Stimulated activated memory B cell treated with anti-CD40 and anti-IgM and Interleukin-4, amounts not matched to agents 10 μg/mL and 1 μg/mL and 100 μg/mL, for 72 hours (primary cell): ENCODE measurements at regions not wholly inside any gene's neighbourhood (a gene's known extent, or its start where the extent isn't known, plus 50 kb on each side); places are given as distances from the start of the nearest gene placed in this dataset.

Source experiments
- ATAC-seq: fragments of 150-1000 bp; cut with Tn5 transposase; 2 replicates; pipeline ENCODE4 v1.10.0; 2021
- H3K27ac Mint-ChIP-seq: one replicate; pipeline ENCODE4 v1.8.0; 2022; ENCODE audit warnings: mild to moderate bottlenecking, mixed read lengths
- H3K27me3 Mint-ChIP-seq: one replicate; pipeline ENCODE4 v1.8.0; 2022; ENCODE audit warnings: mixed read lengths
- H3K36me3 Mint-ChIP-seq: one replicate; pipeline ENCODE4 v1.8.0; 2022; ENCODE audit warnings: mixed read lengths
- H3K4me1 Mint-ChIP-seq: one replicate; pipeline ENCODE4 v1.8.0; 2022; ENCODE audit warnings: mixed read lengths
- H3K4me3 Mint-ChIP-seq: one replicate; pipeline ENCODE4 v1.8.0; 2022; ENCODE audit warnings: mild to moderate bottlenecking, moderate library complexity, mixed read lengths
- H3K9me3 Mint-ChIP-seq: one replicate; pipeline ENCODE4 v1.8.0; 2022; ENCODE audit warnings: mixed read lengths

DNA sequence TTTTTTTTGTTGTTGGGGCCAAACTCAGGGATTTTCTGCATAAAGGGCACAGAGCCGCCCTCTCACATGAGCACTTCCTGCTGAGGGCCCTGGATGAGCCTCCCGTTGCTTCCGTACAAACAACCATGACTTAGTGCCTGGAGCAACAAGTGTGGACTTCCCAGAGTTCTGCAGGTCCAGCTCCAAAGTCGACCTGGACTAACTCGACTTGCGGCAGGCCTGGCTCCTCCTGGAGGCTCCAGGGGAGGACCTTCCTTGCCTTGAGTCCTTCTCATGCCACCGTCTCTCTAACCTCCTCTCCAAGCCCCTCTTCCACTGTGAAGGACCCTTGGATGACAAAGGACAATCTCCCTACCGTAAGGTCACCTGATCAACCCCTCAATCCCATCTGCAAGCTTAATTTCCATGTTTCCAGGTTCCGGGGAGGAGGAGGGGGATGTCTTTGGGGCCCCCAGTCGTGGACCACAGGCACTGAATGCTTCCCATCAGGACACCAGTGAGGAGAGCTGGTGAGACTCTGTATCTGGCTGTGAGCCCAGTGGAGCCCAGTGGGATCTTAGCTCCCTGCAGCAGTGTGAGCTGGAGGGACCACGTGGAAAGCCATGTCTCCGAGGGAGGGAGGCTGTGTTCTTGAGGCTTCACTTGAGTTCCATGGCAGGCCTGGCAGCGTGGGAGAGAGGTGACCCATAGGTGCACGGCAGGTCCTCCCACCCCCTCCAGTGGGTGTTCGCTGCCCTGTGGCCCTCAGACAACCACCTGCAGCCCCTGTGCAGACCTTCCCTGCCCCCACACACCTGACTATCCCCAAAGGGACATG, 199.5 kb upstream of the PPP2R2D start:
- Mint-ChIP-seq H3K27me3 (peaks cover 8% of the 10 kb centered on the region), H3K27ac (no peak overlapping the region), H3K4me1 (no peaks in the 10 kb centered on the region), H3K4me3 (no peak overlapping the region), H3K9me3 (peaks cover under 1% of the 10 kb centered on the region), H3K36me3 (no peaks in the 10 kb centered on the region)
- ATAC-seq: no peak

GRCh38 chr10:131702531-131703356, 198.1 kb upstream of the PPP2R2D start:
- Mint-ChIP-seq H3K9me3 (peaks cover 5% of the 10 kb centered on the region), H3K27ac (no peak overlapping the region), H3K4me3 (no peak overlapping the region), H3K4me1 (no peaks in the 10 kb centered on the region), H3K27me3 (peaks cover 8% of the 10 kb centered on the region), H3K36me3 (no peaks in the 10 kb centered on the region)
- no peak for ATAC-seq

DNA sequence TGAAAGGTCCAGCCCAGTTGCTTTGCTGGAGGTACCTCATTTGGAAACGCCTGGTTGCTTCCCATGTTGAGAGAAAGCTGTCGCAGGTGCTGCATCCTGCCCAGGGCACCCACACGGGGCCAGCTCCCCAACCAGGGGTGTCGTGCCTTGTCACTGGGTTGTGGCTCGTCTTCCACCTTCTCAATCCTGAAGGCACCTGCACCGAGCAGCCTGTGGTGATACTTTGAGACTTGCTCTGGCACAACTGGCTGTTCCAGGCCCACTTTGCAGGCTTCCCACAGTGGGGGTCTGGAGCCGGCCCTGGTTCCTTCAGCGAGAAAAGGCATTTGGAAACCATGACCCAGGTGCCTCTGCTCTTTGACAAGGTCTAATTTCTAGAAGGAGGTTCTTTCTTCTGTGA, 197.3 kb upstream of the PPP2R2D start:
- Mint-ChIP-seq H3K4me3 (no peak overlapping the region), H3K4me1 (no peaks in the 10 kb centered on the region), H3K27me3 (peaks cover 8% of the 10 kb centered on the region), H3K27ac (no peak overlapping the region), H3K36me3 (no peaks in the 10 kb centered on the region), H3K9me3 (peaks cover 5% of the 10 kb centered on the region)
- ATAC-seq: no peak

DNA sequence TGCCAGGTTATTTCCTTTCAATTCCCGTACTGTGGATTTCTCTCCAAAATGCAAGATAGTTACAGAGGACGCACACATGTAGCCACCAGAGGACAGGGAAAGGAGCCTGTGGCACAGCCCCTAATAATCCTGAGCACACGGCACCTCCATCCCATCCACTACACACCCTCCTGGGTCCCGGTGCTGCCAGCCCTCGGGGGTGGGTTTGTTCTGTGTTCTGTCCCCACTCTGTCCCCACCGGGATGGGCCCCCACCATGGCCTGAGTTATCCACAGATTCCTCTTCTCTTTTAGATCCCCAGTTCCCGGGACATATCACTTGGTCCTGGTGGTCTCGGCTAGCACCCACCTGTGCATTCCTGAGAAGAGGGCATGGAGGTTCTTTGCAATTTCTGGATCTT, 196.9 kb upstream of the PPP2R2D start:
- no peak for ATAC-seq
- H3K9me3 Mint-ChIP-seq: peaks cover 5% of the 10 kb centered on the region
- H3K36me3 Mint-ChIP-seq: no peaks in the 10 kb centered on the region
- H3K27ac Mint-ChIP-seq: no peak overlapping the region
- no peak overlapping the region for H3K4me3 Mint-ChIP-seq
- no peaks in the 10 kb centered on the region for H3K4me1 Mint-ChIP-seq
- H3K27me3 Mint-ChIP-seq: peaks cover 8% of the 10 kb centered on the region

- ATAC-seq: no peak
- peaks cover 8% of the 10 kb centered on the region for H3K27me3 Mint-ChIP-seq
- H3K9me3 Mint-ChIP-seq: peaks cover 11% of the 10 kb centered on the region
- H3K36me3 Mint-ChIP-seq: no peaks in the 10 kb centered on the region
- no peaks in the 10 kb centered on the region for H3K4me1 Mint-ChIP-seq
- no peak overlapping the region for H3K27ac Mint-ChIP-seq
- H3K4me3 Mint-ChIP-seq: no peak overlapping the region
Observed at GRCh38 chr10:131706476-131706875, 194.3 kb upstream of the PPP2R2D start.

- Mint-ChIP-seq H3K9me3 (peaks cover 11% of the 10 kb centered on the region), H3K27ac (no peak overlapping the region), H3K4me1 (no peaks in the 10 kb centered on the region), H3K4me3 (no peak overlapping the region), H3K27me3 (peaks cover 8% of the 10 kb centered on the region), H3K36me3 (no peaks in the 10 kb centered on the region)
- no peak for ATAC-seq
Observed at GRCh38 chr10:131706952-131707351, 193.9 kb upstream of the PPP2R2D start.

GRCh38 chr10:131708225-131708880, 192.5 kb upstream of the PPP2R2D start:
- Mint-ChIP-seq H3K27ac (no peak overlapping the region), H3K27me3 (peaks cover 3% of the 10 kb centered on the region), H3K9me3 (peaks cover 11% of the 10 kb centered on the region), H3K4me1 (no peaks in the 10 kb centered on the region), H3K36me3 (no peaks in the 10 kb centered on the region), H3K4me3 (no peak overlapping the region)
- ATAC-seq: no peak

DNA sequence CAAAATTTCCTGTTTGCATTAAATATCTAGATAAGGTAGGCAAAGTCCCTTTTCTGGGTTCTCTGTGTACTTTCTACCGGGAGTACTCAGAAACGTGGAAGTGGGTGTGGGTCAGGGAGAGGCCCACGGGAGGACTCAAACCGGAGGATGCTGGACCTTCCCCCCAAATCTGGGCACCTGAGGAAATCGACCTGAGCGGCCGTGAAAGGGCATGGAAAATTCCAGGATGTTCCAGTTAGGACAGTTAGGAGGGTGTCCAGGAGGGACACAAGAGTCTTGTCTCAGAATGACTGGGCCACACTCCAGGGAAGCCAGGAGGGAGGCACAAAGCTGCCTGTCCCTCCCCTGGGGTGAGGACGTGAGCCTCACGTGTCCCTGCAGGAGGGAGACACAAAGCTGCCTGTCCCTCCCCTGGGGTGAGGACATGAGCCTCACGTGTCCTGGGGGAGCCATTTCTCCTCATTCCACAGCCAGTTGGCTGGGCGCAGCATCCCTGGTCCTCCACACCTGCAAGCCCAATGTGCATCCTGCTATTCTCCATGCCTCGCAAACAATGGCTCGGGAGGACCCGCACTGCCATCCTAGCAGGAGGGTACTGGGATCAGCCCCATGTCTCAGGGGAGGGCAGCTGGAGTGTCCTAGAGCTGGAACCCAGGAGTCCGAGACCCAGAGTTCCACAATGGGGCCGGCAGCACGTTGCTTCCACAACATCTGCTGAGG, 190.5 kb upstream of the PPP2R2D start:
- Mint-ChIP-seq H3K4me1 (no peaks in the 10 kb centered on the region), H3K9me3 (peaks cover 11% of the 10 kb centered on the region), H3K4me3 (no peak overlapping the region), H3K27me3 (no peaks in the 10 kb centered on the region), H3K36me3 (no peaks in the 10 kb centered on the region), H3K27ac (no peak overlapping the region)
- ATAC-seq: peak; percentile 32

DNA sequence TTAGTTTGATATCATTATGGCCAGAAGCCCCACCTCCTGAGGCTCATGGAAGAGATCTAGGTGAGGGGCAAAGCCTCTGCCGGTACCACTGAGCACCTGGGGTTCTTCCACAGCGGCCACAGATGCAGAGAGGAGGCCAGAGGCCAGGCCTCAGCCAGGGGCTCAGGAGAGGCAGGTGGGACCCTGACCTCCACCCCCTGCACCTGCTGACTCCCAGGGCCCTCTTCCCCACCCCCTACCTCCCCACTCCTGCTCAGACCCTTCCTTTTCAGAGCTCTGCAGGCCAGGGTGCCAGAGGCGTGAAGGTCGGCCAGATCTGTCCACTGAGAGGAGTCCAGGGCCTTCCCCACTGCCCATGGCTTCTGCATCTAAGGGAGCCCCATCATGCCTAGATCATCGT, 178.7 kb upstream of the PPP2R2D start:
- no peak overlapping the region for H3K27ac Mint-ChIP-seq
- no peak for ATAC-seq
- H3K36me3 Mint-ChIP-seq: no peaks in the 10 kb centered on the region
- peaks cover 5% of the 10 kb centered on the region for H3K9me3 Mint-ChIP-seq
- peaks cover 16% of the 10 kb centered on the region for H3K27me3 Mint-ChIP-seq
- no peaks in the 10 kb centered on the region for H3K4me1 Mint-ChIP-seq
- H3K4me3 Mint-ChIP-seq: no peak overlapping the region

DNA sequence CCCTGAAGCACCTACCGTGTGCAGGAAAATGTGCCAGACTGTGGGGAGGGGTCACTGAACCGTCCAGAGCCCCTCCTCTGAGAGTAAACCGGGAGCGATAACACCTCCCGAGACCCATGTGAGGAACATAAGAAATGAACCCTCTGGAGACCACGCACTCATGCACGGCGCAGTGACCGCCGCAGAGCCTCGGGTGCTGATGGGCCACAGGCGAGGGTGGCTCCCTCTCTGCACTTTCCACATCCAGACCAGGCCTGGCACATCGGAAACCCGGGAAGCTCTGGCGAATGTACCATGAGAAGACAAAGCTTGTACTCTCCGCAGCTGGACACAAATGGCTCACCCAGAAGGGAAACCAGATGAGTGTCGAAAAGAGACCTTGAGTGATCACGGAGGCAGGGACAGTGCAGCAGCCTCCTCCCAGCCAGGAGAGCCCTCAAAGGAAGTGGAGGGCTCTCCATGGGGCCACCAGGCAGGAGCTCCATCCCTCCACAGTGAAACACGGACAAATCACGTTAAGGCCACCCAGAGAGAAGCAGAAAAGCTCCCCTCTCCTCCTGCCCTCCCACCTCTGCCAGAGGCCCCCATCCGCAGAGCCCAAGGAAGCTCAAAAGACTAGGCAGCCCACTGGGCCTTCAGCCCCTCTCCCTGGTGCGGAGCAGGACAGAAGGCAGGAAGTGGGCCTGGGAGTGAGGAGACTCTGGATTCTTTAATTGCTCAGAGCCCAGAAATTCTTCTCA, 178.1 kb upstream of the PPP2R2D start:
- H3K27me3 Mint-ChIP-seq: peaks cover 20% of the 10 kb centered on the region
- H3K36me3 Mint-ChIP-seq: no peaks in the 10 kb centered on the region
- H3K27ac Mint-ChIP-seq: no peak overlapping the region
- H3K4me1 Mint-ChIP-seq: no peaks in the 10 kb centered on the region
- ATAC-seq: no peak
- peaks cover 5% of the 10 kb centered on the region for H3K9me3 Mint-ChIP-seq
- H3K4me3 Mint-ChIP-seq: no peak overlapping the region

DNA sequence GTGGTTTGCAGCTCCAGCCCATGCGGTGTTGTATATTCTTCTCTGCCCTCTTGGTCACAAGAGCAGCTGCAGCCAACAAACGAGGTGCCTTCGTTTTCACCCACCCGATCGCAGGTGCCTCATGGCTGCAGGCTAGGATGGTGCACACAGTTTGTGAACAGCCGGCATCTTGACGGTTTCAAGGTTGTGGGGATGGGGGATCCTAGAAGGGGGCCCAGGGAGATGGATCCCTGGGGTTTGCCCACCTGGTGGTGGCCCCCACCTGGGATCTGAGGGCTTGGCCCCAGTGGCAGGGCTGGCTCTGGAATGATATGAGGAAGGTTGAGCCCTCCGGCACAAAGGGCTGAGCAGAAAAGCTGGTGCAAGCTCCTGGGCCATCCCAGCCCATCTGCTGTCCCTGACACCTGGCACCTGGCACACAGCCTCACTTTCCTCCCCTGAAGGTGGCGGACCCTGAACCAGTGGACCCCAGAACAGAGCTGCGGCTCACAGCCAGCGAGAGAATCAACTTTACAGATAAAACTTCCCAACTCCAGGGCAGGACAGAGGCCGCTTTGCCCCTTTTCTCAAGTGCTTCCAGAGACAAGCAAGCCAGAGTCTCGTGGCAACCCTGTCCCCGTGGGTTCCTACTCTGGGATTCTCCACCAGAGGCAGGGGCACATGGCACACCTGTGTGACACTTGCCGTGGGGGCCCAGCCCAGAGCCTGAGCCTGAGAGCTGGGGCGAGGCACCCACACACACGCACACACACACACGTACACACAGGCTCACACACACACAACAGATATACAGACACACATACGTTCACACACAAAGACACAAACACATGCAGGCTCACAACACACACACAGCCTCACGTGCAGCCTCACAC, 177.3 kb upstream of the PPP2R2D start:
- Mint-ChIP-seq H3K4me1 (no peaks in the 10 kb centered on the region), H3K27me3 (peaks cover 20% of the 10 kb centered on the region), H3K36me3 (no peaks in the 10 kb centered on the region), H3K9me3 (peaks cover 3% of the 10 kb centered on the region), H3K4me3 (no peak overlapping the region), H3K27ac (no peak overlapping the region)
- no peak for ATAC-seq

DNA sequence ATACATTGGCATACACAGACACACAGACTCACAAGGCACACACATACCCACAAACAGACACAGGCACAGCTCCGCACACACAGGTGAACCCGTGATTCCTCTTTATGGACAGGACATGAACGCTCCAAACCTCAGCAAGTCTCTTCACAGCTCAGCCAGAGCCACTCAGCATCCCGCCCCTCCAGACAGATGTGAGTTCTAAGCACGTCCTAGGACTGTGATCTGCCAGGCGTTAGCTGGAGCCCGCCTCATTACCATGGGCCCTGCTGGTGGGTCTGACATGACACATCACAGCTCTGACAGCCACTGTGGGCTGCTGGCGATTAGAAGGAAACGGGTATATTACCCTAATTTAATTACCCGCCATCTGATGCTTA, 176.7 kb upstream of the PPP2R2D start:
- ATAC-seq: no peak
- H3K36me3 Mint-ChIP-seq: no peaks in the 10 kb centered on the region
- no peak overlapping the region for H3K4me3 Mint-ChIP-seq
- peaks cover 20% of the 10 kb centered on the region for H3K27me3 Mint-ChIP-seq
- H3K27ac Mint-ChIP-seq: no peak overlapping the region
- H3K9me3 Mint-ChIP-seq: peaks cover 3% of the 10 kb centered on the region
- no peaks in the 10 kb centered on the region for H3K4me1 Mint-ChIP-seq

- ATAC-seq: no peak
- Mint-ChIP-seq H3K27me3 (peaks cover 20% of the 10 kb centered on the region), H3K36me3 (no peaks in the 10 kb centered on the region), H3K4me1 (no peaks in the 10 kb centered on the region), H3K27ac (no peak overlapping the region), H3K9me3 (peaks cover 2% of the 10 kb centered on the region), H3K4me3 (no peak overlapping the region)
Observed at GRCh38 chr10:131724891-131725580, 175.8 kb upstream of the PPP2R2D start.
